ENCODE measurements at regions not wholly inside any gene's neighbourhood (a gene's known extent, or its start where the extent isn't known, plus 50 kb on each side); places are given as distances from the start of the nearest gene placed in this dataset.

GRCh38 chr5:141733198-141733597 lies 51.2 kb upstream of the ARAP3 start (continued):
- no peak for TF ChIP-seq TERF1 (CRISPR knock-in tag; IDR thresholded peaks at IDR 0.05)
- no peak for TF ChIP-seq CBX2 (IDR thresholded peaks at IDR 0.05; ENCODE audit: low read depth, low read length)
- no peak for TF ChIP-seq CBX2 (CRISPR knock-in tag; IDR thresholded peaks at IDR 0.05; ENCODE audit: low read depth)

- Histone ChIP-seq H3K9ac (ENCODE audit: insufficient read depth, low read depth, low read length) (no peak overlapping the region), H3K9me3 (ENCODE audit: low read length) (no peaks in the 10 kb centered on the region), H3K4me2 (ENCODE audit: low read depth, low read length) (no peak overlapping the region), H2AFZ (ENCODE audit: low read length) (no peak overlapping the region), H3K27ac (ENCODE audit: extremely low read length, insufficient read depth, low read length) (no peak overlapping the region), H3K79me2 (ENCODE audit: insufficient read depth, low read length) (no peaks in the 10 kb centered on the region), H3K27me3 (ENCODE audit: control insufficient read depth in 1 of 2, insufficient read depth in 2 of 2, low read length in 2 of 2) (no peaks in the 10 kb centered on the region; a peak in 2 of 5 replicates), H3K36me3 (replicated peaks in 1 of 2; ENCODE audit: control insufficient read depth in 1 of 2, insufficient read depth in 2 of 2, low read length in 2 of 2) (no peaks in the 10 kb centered on the region), H3K4me3 (replicated peaks in 1 of 3; ENCODE audit: insufficient read depth in 1 of 3, low read depth in 2 of 3, low read length in 3 of 3) (no peak overlapping the region), H4K20me1 (ENCODE audit: insufficient read depth, low read length) (no peaks in the 10 kb centered on the region), H3K4me1 (ENCODE audit: insufficient read depth, low read length) (no peaks in the 10 kb centered on the region)
- CTCF ChIA-PET (ENCODE audit: low intra/inter-chr PET ratio, low total read pairs) = no interaction called here
- POLR2A ChIA-PET = no interaction called here
- BruUV-seq (replicated peaks) = no TSS peak
- FAIRE-seq = no peak
- in situ Hi-C loops (cut with HindIII; ENCODE audit: extremely low pct_ligation_motif_present, low pct_unique_long_range_greater_than_20kb) = no loop called here
- intact Hi-C loops (cut with micrococcal nuclease; ENCODE audit: unreplicated experiment) = no loop called here
- TF ChIP-seq ZNF296 (CRISPR knock-in tag; conservative IDR thresholded peaks at IDR 0.05) (no peak), POLR2AphosphoS2 (IDR thresholded peaks at IDR 0.05; ENCODE audit: low read depth, low read length) (no peak), ZNF335 (CRISPR knock-in tag; IDR thresholded peaks at IDR 0.05) (no peak), HNRNPK (IDR thresholded peaks at IDR 0.05; ENCODE audit: low read depth, low read length, poor library complexity, severe bottlenecking) (no peak), NR2F6 (IDR thresholded peaks at IDR 0.05) (no peak), NR2F6 (CRISPR knock-in tag; IDR thresholded peaks at IDR 0.05) (no peak), AGO2 (optimal IDR thresholded peaks at IDR 0.05; ENCODE audit: low read depth, low read length) (no peak), ZBTB39 (CRISPR knock-in tag; IDR thresholded peaks at IDR 0.05) (no peak)
- ATAC-seq = no peak
- DNase-seq (ENCODE audit: low spot score) = no peak
Measured at GRCh38 chr5:141732417-141732816, 50.4 kb upstream of the ARAP3 start.

All from HepG2 (cell line).